Activated T-helper 1 cell treated with anti-CD3 and anti-CD28 coated beads, Interleukin-2, amount 50 U/mL, for 16 hours (primary cell): ENCODE measurements at regions not wholly inside any gene's neighbourhood (a gene's known extent, or its start where the extent isn't known, plus 50 kb on each side); places are given as distances from the start of the nearest gene placed in this dataset.
A peak's percentile ranks its signal among the peaks of the same experiment; 100 is the strongest.

Source experiments
- DNase-seq, 2 donors: peaks; one replicate each; pipeline ENCODE4 v3.0.0-alpha.2; 2020; ENCODE audit warnings: low read depth in 1 of 2, low spot score in 1 of 2

- no peak for DNase-seq
Measured at GRCh38 chr15:91660174-91660649, 193.3 kb upstream of the SLCO3A1 start.

DNA sequence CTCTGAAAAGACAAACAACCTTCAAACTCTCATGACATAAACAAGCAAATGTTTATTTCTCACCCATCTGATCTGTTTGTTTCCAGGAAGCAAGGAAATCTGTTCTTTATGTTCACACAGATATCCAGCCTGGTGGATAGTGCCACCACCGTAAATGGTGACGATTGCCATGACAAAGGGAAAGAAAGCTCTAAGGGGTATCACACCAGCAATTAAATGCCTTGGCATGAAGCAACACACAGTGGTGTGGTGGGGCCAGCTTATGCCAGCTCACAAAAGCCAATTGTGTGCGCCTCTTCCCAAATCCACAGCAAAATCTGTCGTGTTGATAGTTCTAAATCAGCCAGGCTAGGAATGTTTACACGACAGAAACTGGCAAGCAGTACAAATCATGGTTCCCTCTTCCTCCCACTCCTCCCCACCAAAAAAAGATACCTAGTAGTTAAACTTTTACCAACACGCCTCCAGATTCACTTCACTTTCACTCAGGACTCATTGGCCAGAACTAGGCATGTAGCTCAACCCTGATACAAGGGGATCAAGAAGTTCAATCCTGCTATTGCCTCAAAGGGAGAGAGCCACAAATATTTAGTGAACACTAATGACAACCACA, 189.2 kb upstream of the SLCO3A1 start:
- no peak for DNase-seq

DNA sequence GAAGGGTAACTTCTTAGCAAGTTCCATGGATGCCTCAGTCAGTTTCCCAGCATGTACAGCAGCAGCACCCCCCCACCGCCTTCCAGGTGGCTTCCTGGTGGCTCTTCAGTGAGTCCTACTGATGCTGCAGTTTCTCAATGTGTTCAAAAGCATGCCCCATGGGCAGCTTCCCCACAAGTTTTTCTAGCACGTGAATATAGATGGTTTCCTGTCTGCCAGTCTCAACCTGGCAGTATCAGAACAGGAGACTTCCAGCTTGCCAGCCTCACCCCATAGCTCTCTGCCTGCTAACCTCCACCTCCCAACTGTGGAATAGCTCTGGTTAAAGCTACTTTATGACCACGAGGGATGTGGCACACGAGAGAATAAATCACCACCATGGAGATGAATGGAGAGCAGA, 188.3 kb upstream of the SLCO3A1 start:
- no peak for DNase-seq

DNA sequence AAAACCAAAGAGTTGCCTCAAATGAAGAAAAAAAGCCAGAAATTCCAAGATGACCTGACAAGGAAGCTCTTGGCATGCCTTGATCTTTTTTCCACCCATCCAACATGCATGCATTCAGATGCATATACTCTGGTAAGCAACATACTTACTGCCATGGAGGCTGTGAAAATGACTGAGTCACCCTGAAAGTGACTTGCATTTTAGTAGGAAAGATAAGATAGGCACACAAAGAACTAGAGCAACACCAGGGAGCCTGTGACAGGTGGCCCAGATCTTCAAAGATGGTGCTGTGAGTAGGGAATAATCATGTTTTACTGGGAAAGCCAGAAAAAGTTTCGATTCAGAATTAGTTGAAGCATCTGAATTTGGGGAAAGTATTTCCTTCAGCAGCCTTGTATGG, 185.1 kb upstream of the SLCO3A1 start:
- DNase-seq = no peak

- DNase-seq = no peak
Measured at GRCh38 chr15:91670108-91670507, 183.4 kb upstream of the SLCO3A1 start.

- DNase-seq = no peak
Measured at GRCh38 chr15:91678003-91678402, 175.5 kb upstream of the SLCO3A1 start.

- DNase-seq = no peak
Measured at GRCh38 chr15:91679447-91679846, 174.1 kb upstream of the SLCO3A1 start.

DNA sequence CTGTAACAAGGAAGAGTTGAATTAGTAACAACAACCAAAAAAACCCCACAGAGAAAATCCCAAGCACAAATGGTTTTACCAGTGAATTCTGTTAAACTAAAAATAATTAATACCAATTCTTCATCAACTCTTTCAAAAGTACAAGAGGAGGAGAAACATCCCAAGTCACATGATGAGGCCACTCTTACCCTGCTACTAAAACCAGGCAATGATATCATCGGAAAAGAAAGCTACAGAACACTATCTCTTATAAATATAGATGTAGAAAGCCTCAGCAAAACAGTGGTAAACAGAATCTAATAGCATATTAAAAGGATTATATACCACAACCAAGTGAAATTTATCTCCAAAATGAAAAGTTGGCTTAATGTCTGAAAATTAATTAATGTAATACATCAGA, 168.1 kb upstream of the SLCO3A1 start:
- DNase-seq = no peak

DNA sequence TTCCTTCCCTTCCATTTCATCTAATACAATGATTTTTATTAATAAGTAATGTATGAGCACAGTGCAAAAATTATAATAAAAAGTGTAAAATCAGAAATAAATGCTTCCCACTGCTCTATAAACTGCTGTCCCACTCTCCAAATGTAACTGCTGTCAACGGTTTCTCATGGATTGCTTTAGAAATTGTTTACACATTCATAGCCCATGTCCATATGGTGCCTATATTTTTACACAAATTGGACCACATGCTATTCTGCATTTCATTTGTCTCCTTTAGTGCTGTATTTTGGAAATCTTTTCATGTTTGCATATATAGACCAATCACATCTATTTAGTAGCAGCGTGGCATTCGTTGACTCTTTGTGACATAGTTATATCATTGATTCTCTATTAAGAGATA, 164.7 kb upstream of the SLCO3A1 start:
- DNase-seq = no peak

DNA sequence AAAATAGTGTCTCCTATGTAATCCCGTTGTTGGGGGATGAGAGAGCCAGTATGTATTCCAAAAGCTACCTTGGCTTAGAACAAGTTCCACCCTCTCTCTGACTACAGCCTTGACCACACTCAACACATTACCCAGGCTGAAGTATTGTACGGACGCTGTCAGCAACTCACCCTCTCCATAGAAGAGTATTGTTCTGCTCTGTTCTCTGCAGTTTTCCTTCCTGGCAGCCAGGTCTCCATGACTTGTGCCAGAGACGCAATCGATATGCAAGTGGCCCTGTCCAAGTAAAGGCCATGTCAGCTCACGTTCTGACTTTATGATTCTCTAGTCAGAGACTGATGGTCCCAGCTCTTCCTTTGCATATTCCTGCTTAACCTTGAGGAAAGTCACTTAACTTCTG, 164.1 kb upstream of the SLCO3A1 start:
- no peak for DNase-seq

GRCh38 chr15:91692596-91692995, 160.9 kb upstream of the SLCO3A1 start:
- DNase-seq = no peak

GRCh38 chr15:91694131-91694830, 159.2 kb upstream of the SLCO3A1 start:
- no peak for DNase-seq

GRCh38 chr15:91694831-91695210, 158.7 kb upstream of the SLCO3A1 start:
- no peak for DNase-seq

DNA sequence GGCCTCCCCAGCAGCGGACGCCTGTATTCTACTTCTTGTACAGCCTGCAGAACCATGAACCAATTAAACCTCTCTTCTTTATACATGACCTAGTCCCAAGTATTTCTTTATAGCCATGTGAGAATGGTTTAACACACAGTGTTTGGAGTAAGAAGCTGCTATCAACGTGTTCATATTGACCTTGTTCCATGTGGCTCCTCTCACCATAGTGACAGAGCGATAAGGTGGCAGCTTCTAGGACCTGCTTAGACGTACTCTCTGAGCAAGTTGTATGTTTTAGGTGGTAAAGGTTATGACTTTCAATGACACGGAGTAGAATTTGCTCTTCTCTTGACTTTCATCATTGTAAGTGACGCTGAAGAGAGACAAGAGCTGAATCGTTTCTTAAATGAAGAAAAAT, 157.7 kb upstream of the SLCO3A1 start:
- DNase-seq = no peak

GRCh38 chr15:91696981-91697380, 156.5 kb upstream of the SLCO3A1 start:
- DNase-seq = no peak

GRCh38 chr15:91698241-91698640, 155.3 kb upstream of the SLCO3A1 start:
- no peak for DNase-seq

DNA sequence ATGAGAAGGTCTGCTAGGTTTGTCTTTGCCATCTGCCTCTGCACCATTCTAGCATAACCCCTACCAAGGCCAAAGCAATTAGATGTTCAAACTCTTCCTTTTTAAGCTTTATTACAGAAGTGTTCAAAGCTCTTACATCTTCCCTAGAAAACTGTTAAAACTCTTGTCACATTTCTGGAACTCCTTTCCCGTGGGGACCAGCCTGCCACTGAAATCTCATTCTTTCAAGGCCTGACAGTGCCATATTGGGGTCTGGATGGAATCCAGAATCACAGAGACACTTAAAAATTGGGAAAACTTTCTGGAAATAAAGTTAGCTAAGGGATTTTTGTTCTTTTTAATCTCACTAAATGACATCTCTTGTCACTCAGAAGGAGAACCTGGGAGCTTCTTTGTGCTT, 153.8 kb upstream of the SLCO3A1 start:
- no peak for DNase-seq

GRCh38 chr15:91703274-91703673, 150.2 kb upstream of the SLCO3A1 start:
- no peak for DNase-seq

GRCh38 chr15:91704343-91704742, 149.2 kb upstream of the SLCO3A1 start:
- DNase-seq = no peak

- peak; percentile 57 to 67 for DNase-seq
Measured at GRCh38 chr15:91706322-91707032, 147.0 kb upstream of the SLCO3A1 start.

- DNase-seq = no peak
Measured at GRCh38 chr15:91710080-91710698, 143.3 kb upstream of the SLCO3A1 start.
